HG03139 (cell line): ENCODE measurements at regions not wholly inside any gene's neighbourhood (a gene's known extent, or its start where the extent isn't known, plus 50 kb on each side); places are given as distances from the start of the nearest gene placed in this dataset.
"Not testable (repeated sequence)": the region's sequence is repeated elsewhere in the genome, so short reads cannot be mapped to it uniquely, and the experiment has no call there.

ENCODE experiments used
- ATAC-seq: cut with Tn5 transposase; IDR thresholded peaks from one replicate; pipeline ENCODE4 v1.9.1; 2021; ENCODE audit not compliant: unreplicated experiment

DNA sequence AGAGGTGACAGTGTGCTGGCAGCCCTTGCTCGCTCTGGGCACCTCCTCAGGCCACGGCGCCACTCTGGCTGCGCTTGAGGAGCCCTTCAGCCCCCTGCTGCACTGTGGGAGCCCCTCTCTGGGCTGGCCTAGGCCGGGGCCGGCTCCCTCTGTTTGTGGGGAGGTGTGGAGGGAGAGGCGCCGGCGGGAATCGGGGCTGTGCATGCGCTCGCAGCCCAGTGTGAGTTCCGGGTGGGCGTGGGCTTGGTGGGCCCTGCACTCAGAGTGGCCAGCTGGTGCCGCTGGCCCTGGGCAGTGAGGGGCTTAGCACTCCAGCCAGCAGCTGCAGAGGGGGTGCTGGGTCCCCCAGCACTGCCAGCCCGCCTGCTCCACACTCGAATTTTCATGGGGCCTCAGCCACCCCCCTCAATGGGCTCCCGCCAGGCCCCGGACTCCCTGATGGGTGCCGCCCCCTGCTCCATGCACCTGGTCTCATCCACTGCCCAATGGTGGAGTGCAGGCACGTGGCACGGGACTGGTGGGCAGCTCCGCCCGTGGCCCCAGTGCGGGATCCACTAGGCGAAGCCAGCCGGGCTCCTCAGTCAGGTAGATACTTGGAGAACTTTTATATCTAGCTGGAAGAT, 96.7 kb upstream of the BET1 start:
- no peak for ATAC-seq

DNA sequence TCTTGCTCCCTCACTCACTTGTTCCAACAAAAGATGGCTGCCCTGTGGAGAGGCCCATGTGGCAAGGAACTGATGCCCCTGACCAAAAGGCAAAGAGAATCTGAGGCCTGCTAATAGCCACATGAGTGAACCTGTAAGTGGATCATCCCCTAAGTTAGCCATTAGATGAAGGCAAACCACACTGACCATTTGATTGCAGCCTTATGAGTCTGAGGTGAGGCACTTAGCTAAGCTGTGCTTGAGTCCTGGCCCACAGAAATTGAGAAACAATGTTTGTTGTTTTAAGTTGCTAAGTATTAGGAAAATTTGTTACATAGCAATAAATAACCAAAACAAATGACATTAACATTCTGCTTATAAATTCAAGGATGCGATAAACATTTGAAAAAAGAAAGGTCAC, 100.1 kb upstream of the BET1 start:
- no peak for ATAC-seq

DNA sequence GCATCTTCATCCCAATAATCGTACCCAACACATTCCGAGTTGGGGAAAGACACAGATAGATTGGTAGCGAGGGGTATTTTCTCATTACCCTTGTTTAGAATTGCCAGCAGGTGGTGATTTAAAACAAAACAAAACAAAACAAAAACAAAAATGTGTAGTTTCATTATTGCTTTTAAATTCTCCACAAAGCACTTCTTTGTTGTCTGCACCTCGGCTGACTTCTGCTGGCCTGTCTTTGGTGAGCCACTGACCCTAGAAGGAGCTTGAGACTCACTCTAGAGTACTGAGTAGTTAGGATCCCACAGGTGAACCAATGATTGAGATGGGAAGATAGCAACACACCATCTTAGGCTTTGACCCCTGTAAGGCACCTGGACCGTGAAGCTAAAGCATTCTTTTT, 105.4 kb upstream of the BET1 start:
- no peak for ATAC-seq

DNA sequence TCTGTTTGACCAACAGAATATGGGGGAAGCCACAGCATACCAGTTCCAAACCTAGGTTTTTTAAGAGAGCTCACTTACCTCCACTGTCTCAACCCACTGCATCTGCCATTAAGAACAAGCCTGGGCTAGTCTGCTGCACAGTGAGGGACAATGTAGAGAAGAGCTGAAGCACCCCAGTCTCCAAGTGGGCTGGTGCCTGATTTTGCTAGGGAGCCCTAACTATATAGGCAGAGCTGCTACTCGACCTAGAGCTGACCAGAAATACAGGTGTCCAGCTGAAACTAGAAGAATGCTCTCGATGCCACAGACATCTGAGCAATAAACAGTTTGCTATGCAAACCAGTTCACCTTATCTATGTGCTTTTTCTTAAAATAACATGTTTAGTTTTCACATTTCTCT, 106.9 kb upstream of the BET1 start:
- no peak for ATAC-seq

DNA sequence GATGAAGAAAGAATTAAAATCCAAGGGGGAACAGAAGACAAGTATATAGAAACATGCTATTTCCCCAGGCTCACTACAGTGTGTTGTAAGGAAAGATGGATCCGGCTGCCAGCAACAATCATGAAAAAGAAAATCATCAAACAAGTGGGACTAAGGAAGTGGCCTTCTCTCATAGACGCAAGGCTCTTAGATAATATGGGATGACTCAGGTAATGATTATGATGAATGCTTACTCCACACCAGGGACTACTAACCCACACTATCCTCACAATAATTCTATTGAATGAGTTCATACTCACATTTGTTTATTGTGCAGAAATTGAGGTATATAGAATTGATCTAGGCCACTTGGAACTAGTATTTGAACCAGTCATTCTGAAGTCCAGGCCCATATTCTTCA, 111.2 kb upstream of the BET1 start:
- ATAC-seq = no peak

DNA sequence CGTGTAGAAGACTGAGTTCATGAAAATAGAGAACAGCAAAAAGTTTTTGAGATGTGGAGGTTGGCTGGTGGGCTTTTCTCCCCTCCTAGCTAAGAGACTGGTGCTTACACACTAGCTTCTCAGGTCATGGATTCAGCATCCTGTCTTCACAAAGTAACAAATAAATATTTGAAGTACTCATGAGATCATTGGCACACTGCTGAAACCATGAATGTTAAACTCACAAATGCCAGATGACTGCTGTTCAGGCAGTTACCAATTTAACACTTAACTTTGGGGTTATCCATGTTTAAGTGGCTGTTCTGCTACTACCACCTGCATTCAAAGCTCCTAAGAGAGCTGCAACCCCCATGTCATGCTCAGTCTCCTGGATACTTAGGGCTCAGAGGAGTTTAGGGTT, 119.0 kb upstream of the BET1 start:
- ATAC-seq = no peak

DNA sequence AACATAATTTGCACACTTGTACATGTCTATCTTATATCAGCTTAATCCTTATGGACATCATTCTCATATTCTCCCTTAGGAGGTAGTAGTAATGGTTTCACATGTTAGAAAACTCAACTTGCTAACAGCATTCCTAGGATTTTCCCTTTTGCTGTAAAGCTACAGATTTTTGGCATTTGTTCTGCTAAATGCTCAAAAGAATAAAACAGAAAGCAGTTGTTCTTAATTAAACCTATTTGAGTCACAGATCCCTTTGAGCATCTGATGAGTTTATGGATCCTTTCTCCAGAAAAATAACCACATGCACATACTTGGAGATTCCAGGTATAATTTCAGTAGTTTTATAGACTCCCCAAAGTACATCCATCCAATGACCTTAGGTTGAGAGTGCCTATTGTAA, 122.9 kb upstream of the BET1 start:
- ATAC-seq = no peak

DNA sequence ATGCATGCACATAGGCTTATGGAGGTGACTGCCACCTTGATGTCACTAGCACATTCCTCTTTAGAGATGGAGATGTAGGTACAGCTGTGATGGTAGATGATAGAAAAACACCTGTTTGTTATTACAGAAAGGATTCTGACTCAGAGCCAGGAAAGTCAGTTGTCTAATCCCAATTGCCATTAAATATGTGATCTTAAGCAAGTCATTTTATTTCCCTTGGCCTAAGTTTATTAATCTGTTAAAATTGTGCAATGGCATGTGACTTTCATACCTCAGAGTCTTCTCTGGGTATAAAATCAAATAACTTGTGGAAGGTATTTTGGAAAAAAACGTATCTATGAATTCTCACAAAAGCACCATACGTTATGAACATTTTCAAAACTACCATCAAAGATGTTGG, 123.9 kb upstream of the BET1 start:
- ATAC-seq = no peak

DNA sequence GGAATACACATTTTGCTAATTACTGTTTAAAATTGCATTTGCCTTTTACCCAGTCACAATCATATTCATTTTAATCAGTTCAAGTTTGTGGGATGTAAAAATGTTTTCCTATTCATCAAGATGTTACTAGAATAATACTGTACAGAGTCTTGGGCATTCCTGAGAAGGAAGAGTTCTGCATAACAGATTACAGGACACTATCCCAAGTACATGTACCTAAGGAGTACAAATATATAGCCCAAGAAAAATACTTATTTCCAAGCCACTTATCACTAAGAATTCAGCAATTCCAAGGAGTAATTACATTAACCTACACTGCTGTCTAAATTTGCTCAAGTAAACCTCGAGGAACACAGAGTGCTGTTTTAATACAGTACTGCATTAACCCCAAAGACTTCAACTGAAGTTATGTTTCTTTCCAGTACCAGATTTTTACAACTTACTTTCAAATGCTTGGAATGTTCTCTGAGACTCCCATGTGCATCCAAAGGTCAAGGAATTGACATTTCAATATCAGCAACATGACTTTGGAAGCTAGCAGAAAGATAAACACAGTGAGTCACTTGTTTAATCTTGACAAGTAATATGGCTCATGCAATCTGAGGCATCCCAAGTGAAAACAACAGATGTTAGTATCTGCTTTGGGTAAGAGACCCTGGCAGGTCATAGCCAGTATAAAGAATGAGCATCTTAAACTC, 125.4 kb upstream of the BET1 start:
- ATAC-seq = no peak

DNA sequence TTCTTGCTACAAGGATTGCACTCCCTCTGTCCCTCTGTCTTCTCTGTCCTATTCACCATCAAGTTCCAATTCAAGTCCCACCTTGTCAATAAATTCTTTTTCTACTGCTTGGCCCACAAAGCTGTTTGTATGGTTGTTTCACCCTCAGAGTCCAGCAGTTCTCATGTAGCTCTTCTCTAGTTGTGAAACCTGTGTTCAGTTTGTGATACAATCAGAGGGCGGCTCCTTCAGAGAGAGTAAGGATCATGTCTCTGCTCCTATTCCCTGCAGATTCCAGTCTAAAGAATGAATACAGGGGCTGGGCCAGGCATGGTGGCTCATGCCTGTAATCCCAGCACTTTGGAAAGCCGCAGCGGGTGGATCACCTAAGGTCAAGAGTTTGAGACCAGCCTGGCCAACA, 126.6 kb upstream of the BET1 start:
- ATAC-seq = no peak

DNA sequence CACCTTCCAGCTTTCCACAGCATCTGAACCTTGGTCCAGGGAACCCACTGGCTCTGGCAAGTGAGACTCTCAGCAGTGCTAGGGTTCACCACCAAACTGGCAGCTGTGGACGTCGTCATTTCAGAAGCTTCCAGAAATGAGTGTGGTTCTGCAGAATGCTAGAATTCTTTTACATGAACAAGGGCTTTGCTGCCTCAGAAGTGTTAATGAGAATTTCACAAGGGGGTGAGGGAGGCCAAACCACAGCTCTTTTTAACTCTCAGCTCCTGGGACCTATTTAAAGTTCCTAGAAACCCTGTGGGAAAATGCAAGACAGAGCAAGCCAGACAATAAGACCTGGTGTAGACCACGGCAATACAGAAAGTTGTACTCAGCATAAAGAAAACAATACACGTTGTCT, 129.3 kb upstream of the BET1 start:
- ATAC-seq = no peak

DNA sequence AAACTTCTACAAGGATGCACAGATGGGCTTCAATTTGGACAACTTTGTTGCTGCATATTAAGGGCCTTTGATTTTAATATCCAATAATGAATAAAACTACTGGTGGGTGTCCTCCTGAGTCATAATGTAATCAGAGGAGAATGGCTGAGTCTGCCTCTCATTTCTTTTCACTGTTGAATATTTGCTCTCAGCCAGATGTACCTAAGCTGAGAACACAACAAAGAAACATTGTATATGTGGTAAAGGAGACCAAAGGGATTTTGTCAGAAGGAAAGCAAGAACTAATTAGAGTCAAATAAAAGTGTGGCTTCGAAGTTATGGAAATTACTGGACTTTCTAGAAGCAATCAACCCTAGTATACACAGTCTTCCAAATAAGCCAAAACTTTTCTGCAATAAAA, 131.0 kb upstream of the BET1 start:
- ATAC-seq = no peak

DNA sequence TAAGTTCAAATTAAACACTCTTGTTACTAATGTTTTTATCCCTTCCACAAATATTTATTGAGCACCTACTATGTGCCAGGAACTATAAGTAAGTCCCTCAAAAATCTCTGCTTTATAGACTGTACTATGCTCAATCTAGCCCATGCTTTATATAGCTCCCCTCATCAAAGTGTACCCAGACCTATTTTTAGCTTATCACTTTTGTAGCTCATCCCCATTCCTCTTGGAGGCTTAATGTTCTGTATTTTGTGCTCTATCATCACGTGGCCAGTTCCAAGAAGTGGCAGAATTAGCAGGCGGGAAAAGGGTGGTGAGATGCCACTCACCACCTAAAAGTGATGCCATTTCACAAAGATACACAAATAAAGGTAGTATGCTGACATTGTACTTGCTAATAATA, 138.1 kb upstream of the BET1 start:
- ATAC-seq = no peak

DNA sequence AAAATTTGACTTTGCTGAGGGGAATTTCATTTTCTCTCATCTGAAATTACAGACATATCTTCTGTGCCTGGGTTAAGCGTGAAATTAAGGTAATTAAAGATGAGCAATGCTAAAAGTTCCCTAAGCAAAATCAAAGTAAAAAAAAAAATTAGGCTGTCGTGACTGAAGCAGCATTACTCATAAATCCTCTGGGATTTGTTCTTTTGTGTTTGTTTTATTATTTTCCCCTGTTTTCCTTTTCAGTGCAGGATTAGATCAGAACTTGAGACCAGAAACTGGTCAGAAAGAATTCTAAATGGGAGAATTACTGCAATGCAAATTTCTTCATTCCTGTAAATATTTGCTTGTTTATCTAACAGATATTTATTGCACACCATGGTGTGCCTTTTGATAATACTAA, 141.4 kb upstream of the BET1 start:
- ATAC-seq = no peak

DNA sequence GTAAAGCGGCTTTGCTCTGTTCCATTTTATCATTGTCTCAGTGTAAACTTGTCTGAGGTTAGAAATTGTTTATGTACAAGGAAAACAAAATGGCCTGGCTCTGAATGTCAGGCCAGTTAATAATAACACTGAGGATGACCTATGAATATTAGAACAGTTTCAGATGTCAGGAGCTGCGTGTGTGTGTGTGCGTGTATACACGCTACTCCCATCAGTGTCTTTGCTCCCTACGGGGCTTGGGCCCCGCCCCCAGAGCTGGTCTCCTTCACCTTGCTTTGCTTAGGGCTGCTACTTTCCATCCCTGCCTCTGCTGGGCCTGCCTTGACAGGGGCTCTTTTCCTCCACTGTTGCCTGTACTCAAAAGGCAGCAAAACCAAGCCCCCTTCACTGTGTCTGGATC, 142.3 kb upstream of the BET1 start:
- ATAC-seq = no peak

DNA sequence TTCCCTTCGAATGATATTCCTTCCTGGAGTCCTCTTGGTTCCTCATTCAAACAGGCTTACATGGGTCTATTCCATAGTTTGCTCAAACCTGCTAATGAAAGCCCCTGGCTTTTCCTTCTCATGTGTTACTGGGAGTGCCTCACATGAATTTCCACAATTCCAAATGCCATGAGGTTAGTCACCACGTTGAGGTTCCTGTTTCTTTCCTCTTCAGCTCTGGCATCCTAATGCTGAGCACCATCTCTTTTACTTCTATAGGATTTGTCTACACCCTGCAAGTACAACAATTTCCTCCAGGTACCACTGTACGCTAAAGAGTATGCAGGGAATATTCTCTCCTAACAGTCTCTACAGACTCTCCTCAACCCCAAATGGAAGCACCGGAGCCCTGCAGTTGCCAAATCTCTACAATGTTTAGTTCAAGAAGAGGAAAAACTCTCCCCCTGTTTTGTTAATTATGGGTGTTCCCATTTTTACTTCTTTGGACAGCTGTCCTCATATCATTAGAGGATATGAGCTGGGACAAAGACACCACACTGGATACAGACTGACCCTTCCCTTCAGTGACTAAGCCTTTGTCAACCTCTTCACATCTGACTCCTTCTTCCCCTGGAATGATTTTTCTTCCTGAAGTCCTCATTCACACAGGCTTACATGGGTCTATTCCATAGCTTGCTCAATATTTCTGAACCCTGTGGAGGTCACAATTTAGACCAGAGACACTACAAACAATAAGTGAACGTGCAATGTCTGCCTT, 145.8 kb upstream of the BET1 start:
- no peak for ATAC-seq

DNA sequence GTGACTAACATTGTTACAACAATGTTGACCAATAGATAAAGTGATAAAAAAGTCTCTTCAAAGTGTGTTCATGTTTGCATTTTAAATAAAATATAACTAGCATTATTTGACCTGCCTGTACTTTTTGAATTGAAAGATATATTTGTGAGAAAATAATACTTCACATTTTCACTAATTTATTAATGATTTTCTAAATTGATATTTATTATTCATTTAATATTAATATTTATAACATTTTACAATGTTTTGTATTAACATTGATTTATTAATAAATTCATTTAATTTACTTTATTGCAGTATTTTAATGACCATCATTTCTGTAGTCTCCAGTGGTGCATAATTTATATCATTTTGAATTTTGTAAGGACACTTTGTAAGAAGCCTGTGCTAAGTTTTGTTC, 150.0 kb upstream of the BET1 start:
- ATAC-seq = no peak

DNA sequence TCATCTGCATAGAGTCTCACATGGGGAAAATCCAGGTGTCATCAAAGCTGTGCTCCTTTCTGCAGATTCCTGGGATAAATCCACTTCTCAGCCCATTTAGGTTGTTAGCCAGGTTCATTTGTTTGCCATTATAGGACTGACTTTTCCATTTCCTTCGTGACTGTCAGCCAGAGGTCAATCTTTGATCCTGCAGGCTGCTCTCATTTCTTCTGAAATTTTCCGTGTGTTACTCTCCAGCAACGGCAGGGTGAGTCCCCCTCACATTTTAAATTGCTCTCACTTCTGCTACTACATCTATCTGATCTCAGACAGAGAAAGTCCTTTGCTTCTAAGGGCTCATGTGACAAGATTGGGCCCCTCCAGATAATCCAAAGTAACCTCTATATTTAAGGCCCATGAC, 150.7 kb upstream of the BET1 start:
- no peak for ATAC-seq

DNA sequence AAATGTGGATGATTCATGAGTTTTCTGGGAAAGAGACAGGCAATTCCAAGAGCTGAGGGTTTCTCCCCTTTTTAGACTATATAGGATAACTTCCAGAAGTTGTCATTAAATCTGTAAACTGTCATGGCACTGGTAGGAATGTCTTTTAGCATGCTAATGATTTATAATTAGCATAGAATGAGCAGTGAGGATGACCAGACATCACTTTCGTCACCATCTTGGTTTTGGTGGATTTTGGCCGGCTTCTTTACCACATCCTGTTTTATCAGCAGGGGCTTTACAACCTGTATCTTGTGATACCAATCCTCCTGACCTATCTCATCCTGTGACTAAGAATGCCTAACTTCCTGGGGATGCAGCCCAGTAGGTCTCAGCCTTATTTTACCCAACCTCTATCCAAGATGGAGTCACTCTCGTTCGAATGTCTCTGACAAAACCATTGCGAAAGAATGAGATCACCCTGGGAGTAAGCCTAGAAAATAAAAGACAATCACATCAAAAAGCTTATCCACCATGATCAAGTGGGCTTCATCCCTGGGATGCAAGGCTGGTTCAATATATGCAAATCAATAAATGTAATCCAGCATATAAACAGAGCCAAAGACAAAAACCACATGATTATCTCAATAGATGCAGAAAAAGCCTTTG, 153.6 kb upstream of the BET1 start:
- not testable (repeated sequence) for ATAC-seq

DNA sequence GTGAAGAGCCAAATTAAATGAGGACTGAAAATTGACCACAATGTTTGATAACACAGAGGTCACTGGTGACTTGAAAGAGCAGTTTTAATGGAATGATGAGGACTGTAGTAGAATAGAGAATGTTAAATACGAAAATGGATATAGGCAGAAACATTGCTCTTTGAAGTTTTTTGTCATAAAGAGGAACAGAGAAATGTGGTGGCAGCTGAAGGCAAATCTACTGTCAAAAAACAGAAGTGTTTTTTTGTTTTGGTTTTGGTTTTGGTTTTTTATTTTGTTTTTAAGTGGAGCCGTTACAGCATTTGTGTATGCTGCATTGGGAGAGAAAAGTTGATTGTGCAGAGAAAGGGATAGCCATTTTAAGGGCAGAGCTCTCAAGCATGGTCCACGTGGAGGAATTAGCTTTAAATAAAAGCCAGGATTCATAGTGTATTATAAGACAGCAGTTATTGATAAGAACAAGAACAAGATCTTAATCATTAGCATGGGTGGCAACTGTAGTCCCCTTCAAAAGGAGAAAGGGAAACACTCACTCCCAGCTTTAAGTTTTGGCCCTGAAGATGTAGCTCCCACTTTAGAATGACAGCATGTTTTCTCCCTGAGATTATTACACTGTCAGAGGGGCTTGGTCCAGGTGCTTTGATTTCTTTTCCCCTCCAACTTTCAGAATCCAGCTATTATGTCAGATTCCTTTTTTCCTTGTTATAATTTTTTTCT, 156.7 kb upstream of the BET1 start:
- ATAC-seq = peak; percentile 91

DNA sequence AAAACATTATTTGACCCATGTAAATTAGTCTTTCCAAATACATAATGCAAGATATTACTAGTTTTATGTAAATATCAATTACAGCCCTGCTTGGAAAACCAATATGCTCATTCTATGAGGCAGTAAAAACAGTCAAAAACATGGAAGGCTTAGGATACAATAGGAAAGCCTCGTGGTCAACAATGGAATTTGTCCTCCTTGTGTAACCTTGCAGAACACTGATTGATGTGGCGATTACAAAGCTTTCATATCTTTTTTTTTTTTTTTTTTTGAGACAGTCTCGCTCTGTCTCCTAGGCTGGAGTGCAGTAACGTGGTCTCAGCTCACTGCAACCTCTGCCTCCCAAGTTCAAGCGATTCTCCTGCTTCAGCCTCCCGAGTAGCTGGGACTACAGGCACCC, 157.3 kb upstream of the BET1 start:
- no peak for ATAC-seq
